ENCODE measurements at regions not wholly inside any gene's neighbourhood (a gene's known extent, or its start where the extent isn't known, plus 50 kb on each side); places are given as distances from the start of the nearest gene placed in this dataset.

DNA sequence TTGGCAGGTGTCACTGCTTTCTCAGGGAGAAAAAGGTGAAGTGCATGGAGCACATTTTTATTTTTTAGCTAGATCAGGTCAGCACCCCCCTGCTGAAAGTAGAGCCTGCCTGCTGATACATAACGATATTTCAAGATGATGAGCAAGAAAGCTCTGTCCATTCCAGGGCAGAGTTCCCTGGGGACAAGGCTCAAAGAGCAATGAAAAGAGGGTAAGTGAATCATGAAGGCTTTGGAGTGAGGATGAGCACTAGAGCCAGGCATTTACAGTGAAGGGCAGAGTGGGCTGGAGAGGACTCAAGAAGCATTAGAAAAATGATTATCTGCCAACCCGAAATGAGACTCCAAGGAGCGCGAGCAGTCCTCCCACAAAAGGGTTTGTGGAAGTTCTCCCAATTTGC lies 345.7 kb downstream of the TLE4 start:
- TF ChIP-seq CTCF (IDR thresholded peaks at IDR 0.05): no peak
- TF ChIP-seq EZH2 (IDR thresholded peaks at IDR 0.05): no peak
- TF ChIP-seq EZH2phosphoT487 (IDR thresholded peaks at IDR 0.05): no peak

All from neural progenitor cell (in vitro differentiated cells).